ENCODE measurements at regions not wholly inside any gene's neighbourhood (a gene's known extent, or its start where the extent isn't known, plus 50 kb on each side); places are given as distances from the start of the nearest gene placed in this dataset.
"Not testable (repeated sequence)": the region's sequence is repeated elsewhere in the genome, so short reads cannot be mapped to it uniquely, and the experiment has no call there.

DNA sequence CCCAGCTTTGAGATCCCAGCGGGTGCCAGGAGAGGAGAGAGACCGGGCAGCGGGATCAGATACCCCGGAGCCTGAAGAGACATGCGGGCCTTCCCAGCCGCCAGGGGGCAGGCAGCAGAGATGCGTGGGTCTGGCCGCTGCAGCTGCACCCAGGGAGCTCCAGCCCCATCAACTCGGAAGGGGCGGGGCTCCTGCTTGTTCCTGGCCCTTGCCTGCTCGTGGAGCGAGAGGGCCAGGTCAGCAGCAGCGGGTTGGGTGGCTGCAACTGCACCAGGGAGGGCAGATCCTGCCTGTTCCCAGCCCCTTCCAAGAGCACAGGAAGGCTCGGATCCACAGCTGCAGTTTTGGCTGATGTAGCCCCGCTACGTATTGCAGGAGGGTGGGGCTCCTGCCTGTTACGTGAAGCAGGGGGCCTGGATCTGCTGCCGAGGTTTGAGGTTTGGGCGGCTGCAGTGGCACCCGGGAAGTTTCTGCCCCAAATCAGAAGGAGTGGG is 532.8 kb downstream of the RFPL4B start:
- H3K27me3 ChIP-seq (ENCODE audit: control insufficient read depth, insufficient read depth, low read length), result no peaks in the 10 kb centered on the region
- CTCF ChIA-PET, result no interaction called here
- no peak overlapping the region; the same call in 1 of the 2 replicates for H3K4me3 ChIP-seq (ENCODE audit: low read depth, low read length)
- DNase-seq (ENCODE audit: low read depth), result no peak
- TF ChIP-seq, protein P1, sequence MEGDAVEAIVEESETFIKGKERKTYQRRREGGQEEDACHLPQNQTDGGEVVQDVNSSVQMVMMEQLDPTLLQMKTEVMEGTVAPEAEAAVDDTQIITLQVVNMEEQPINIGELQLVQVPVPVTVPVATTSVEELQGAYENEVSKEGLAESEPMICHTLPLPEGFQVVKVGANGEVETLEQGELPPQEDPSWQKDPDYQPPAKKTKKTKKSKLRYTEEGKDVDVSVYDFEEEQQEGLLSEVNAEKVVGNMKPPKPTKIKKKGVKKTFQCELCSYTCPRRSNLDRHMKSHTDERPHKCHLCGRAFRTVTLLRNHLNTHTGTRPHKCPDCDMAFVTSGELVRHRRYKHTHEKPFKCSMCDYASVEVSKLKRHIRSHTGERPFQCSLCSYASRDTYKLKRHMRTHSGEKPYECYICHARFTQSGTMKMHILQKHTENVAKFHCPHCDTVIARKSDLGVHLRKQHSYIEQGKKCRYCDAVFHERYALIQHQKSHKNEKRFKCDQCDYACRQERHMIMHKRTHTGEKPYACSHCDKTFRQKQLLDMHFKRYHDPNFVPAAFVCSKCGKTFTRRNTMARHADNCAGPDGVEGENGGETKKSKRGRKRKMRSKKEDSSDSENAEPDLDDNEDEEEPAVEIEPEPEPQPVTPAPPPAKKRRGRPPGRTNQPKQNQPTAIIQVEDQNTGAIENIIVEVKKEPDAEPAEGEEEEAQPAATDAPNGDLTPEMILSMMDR (IDR thresholded peaks at IDR 0.05; ENCODE audit: insufficient read depth, low read depth, low read length), result no peak
- POLR2A ChIA-PET, result no interaction called here
- no peaks in the 10 kb centered on the region for H3K36me3 ChIP-seq (ENCODE audit: control insufficient read depth, insufficient read depth, low read length)

GRCh38 chr6:112881027-112881426 is 533.9 kb downstream of the RFPL4B start:
- H3K36me3 ChIP-seq (ENCODE audit: control insufficient read depth, insufficient read depth, low read length), result no peaks in the 10 kb centered on the region
- TF ChIP-seq, protein P1 (IDR thresholded peaks at IDR 0.05; ENCODE audit: insufficient read depth, low read depth, low read length), result no peak
- no peak overlapping the region for H3K4me3 ChIP-seq (ENCODE audit: low read depth, low read length)
- no peaks in the 10 kb centered on the region for H3K27me3 ChIP-seq (ENCODE audit: control insufficient read depth, insufficient read depth, low read length)
- ChIA-PET POLR2A (no interaction called here), CTCF (interaction anchor here (1.2 kb wide), 1 partner anchor 12 kb away, joined by 3 read pairs; no protein-coding TSS in a partner anchor)
- no peak for DNase-seq (ENCODE audit: low read depth)

GRCh38 chr6:112881828-112882780 is 535.0 kb downstream of the RFPL4B start:
- CTCF ChIA-PET, result interaction anchor here (0.9 to 2.1 kb wide), 5 partner anchors 7 to 178 kb away, joined by 3 to 4 read pairs (median 3); no protein-coding TSS in a partner anchor
- DNase-seq (ENCODE audit: low read depth), result no peak
- Histone ChIP-seq H3K36me3 (ENCODE audit: control insufficient read depth, insufficient read depth, low read length) (no peaks in the 10 kb centered on the region), H3K27me3 (ENCODE audit: control insufficient read depth, insufficient read depth, low read length) (no peaks in the 10 kb centered on the region), H3K4me3 (ENCODE audit: low read depth, low read length) (no peak overlapping the region)
- TF ChIP-seq, protein P1 (IDR thresholded peaks at IDR 0.05; ENCODE audit: insufficient read depth, low read depth, low read length), result no peak
- POLR2A ChIA-PET, result interaction anchor here (0.5 kb wide), 1 partner anchor 90 kb away, joined by 4 read pairs; no protein-coding TSS in a partner anchor

- ChIA-PET POLR2A (interaction anchor here (0.8 kb wide), 1 partner anchor 63 kb away, joined by 4 read pairs; no protein-coding TSS in a partner anchor), CTCF (interaction anchor here (1.0 to 2.1 kb wide), 3 partner anchors 8 to 177 kb away, joined by 3 to 4 read pairs (median 3); no protein-coding TSS in a partner anchor)
- TF ChIP-seq, protein P1 (IDR thresholded peaks at IDR 0.05; ENCODE audit: insufficient read depth, low read depth, low read length), result no peak
- Histone ChIP-seq H3K27me3 (ENCODE audit: control insufficient read depth, insufficient read depth, low read length) (no peaks in the 10 kb centered on the region), H3K4me3 (ENCODE audit: low read depth, low read length) (no peak overlapping the region), H3K36me3 (ENCODE audit: control insufficient read depth, insufficient read depth, low read length) (no peaks in the 10 kb centered on the region)
- no peak for DNase-seq (ENCODE audit: low read depth)
These were observed 536.0 kb downstream of the RFPL4B start for GRCh38 chr6:112883095-112883494.

DNA sequence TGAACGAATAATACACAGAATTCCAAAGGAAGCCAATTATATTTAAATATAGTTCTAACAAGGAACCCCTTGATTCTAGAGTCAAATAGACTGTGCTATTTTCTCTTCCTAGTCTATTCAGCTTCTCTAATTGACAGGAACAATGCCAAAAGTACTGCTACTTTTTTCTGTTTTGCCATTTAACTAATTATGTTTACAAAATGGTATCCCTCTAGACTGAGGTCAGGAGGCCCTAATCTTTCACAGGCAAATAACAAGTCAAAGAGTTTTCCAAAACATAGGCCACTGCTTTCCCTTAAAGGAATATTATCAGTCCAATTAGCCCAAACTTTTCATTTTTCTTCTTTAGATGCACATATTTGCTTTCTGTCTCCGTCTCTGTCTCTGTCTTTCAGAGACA is 539.3 kb downstream of the RFPL4B start:
- no peaks in the 10 kb centered on the region for H3K36me3 ChIP-seq (ENCODE audit: control insufficient read depth, insufficient read depth, low read length)
- no peak for DNase-seq (ENCODE audit: low read depth)
- no peaks in the 10 kb centered on the region for H3K27me3 ChIP-seq (ENCODE audit: control insufficient read depth, insufficient read depth, low read length)
- TF ChIP-seq, protein P1 (IDR thresholded peaks at IDR 0.05; ENCODE audit: insufficient read depth, low read depth, low read length), result no peak
- ChIA-PET CTCF (no interaction called here), POLR2A (no interaction called here)
- H3K4me3 ChIP-seq (ENCODE audit: low read depth, low read length), result no peak overlapping the region

GRCh38 chr6:112887424-112887823 is 540.3 kb downstream of the RFPL4B start:
- DNase-seq (ENCODE audit: low read depth); H3K36me3 ChIP-seq (ENCODE audit: control insufficient read depth, insufficient read depth, low read length); CTCF ChIA-PET; H3K27me3 ChIP-seq (ENCODE audit: control insufficient read depth, insufficient read depth, low read length); H3K4me3 ChIP-seq (ENCODE audit: low read depth, low read length); POLR2A ChIA-PET: not testable (repeated sequence)

Measured in BJ (cell line).